Heart right ventricle (tissue), 16 donors: ENCODE measurements at regions not wholly inside any gene's neighbourhood (a gene's known extent, or its start where the extent isn't known, plus 50 kb on each side); places are given as distances from the start of the nearest gene placed in this dataset.
"Not testable (repeated sequence)": the region's sequence is repeated elsewhere in the genome, so short reads cannot be mapped to it uniquely, and the experiment has no call there.

Experiments used
- ATAC-seq, 8 donors: fragments of 200-7000 bp; cut with Tn5 transposase; one replicate each; pipeline ENCODE4 v1.9.1; 2020; ENCODE audit warnings: mild to moderate bottlenecking in 8 of 8, moderate library complexity in 8 of 8, moderate number of reproducible peaks in 1 of 8
- DNase-seq, 2 donors: peaks; one replicate each; pipeline ENCODE4 v3.0.0-alpha.2; 2020
- H3K27ac ChIP-seq, 10 donors: fragments of 200-600 bp; sonication (generic) in 2 of 10; one replicate each; pipeline versions ENCODE4 v1.5.0 to v1.8.0; 2020 to 2022; ENCODE audit warnings: mild to moderate bottlenecking in 3 of 10
- H3K27me3 ChIP-seq, 7 donors: fragments of 200-600 bp; one replicate each; pipeline ENCODE4 v1.8.0; 2021 to 2022; ENCODE audit warnings: mild to moderate bottlenecking in 2 of 7
- H3K36me3 ChIP-seq, 9 donors: fragments of 200-600 bp; sonication (generic) in 1 of 9; one replicate each; pipeline versions ENCODE4 v1.5.0 to v1.8.0; 2020 to 2022; ENCODE audit warnings: mild to moderate bottlenecking in 2 of 9
- H3K4me1 ChIP-seq, 9 donors: fragments of 200-600 bp; sonication (generic) in 1 of 9; one replicate each; pipeline versions ENCODE4 v1.5.0 to v1.8.0; 2020 to 2022; ENCODE audit warnings: mild to moderate bottlenecking in 4 of 9
- H3K4me3 ChIP-seq, 10 donors: fragments of 200-600 bp; sonication (generic) in 2 of 10; one replicate each; pipeline versions ENCODE4 v1.5.0 to v1.8.0; 2020 to 2022; ENCODE audit warnings: mild to moderate bottlenecking in 7 of 10, moderate library complexity in 2 of 10
- H3K9me3 ChIP-seq, 11 donors: fragments of 200-600 bp in 10 of 11; sonication (generic) in 2 of 11; one replicate each; pipeline versions ENCODE4 v1.5.0 to v1.8.0; 2013 to 2022; ENCODE audit warnings: mild to moderate bottlenecking in 2 of 11, control low read depth in 1 of 11, moderate library complexity in 1 of 11
- CTCF ChIP-seq, 9 donors: fragments of 200-600 bp; sonication (generic) in 2 of 9; IDR thresholded peaks; one replicate each; pipeline versions ENCODE4 v1.5.0 to v1.8.0; 2021 to 2022; ENCODE audit warnings: antibody characterized with exemption in 9 of 9, mild to moderate bottlenecking in 5 of 9, moderate library complexity in 1 of 9
- WGBS, 2 donors: extraction: QIAGEN DNeasy Blood & Tissue Kit; methylation state at CpG; one replicate each; pipeline ENCODE4 v1.1.7; 2013; ENCODE audit warnings: inconsistent platforms in 1 of 2; 5-methylcytosine and 5-hydroxymethylcytosine counted together
- intact Hi-C, 10 donors: fragments of 100-400 bp; cut with DNase I; formaldehyde crosslinking; loops; one replicate each; pipeline versions ENCODE4 v1.11.1 to v1.14.2; 2022
- donor health status: Arrhythmogenic right ventricular cardiomyopathy.
- donor health status: ischemic (EF 13 %, LVEDD 7.1; RV severe dilation, severe dysfunction).
- donor health status: healthy with polysubstance abuse.
- donor health status: DM: no; HTN: yes; CAD: no.
- donor health status: DM: no; HTN: no; CAD: no.
- donor health status: ischemic (EF 25% LVEDD 6.9; RV normal size, moderate dysfunction).
- donor health status: ischemic (EF 25% LVEDD 5.7; RV mildly dilated, moderate dysfunction).
- donor health status: healthy.
- donor health status: DM: yes; HTN: yes; CAD: no.
- donor health status: Ischemic cardiomyopathy.
- donor health status: ischemic (EF 35%, LVEDD 5.7; RV mildly dilated, moderate dysfunction).
- donor health status: nonischemic (EF 11% LVEDD 7.7; RV severe dilation, severe dysfunction).
- donor health status: DM: yes; HTN: yes; CAD: no.
- donor health status: PGD.
- donor health status: ischemic (EF 29% LVEDD 5.4; RV normal size, mild dysfunction).
- donor health status: nonischemic (EF 23%, LVEDD 6.1; RV moderate dilation, normal function).

DNA sequence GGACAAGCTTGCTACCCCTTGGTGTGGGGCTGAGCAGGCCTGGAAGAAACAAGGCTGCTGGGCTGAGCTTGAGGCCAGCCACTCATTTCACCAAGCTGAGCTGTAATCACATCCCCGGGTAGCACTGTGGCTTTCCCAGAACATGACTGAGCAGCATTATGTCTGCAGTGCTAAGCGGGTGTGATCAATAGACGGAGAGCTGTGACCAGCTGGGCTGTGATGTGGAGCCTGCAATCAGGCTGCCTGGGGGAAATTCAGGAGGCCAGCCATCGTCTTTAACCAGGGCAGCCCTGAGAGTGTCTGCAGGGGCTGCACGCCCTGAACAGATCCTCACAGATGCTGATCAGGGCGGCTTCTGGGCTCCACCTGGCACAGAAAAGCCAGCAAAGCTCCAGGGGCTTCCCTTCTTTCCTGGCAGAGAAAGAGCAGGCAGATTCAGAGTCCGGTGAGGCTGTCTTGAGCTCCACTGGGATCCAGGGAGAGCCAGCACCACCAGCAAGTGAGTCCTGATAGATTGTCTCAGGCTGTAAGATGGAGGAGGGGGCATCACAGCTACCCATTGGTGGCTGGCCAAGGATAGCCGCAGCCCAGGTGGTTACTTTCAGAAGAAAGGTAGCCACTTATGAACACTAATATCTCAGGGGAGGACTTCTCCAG is 165.9 kb downstream of the NRN1 start:
- DNase-seq (no peak), ATAC-seq (no peak)
- Histone ChIP-seq H3K36me3 (no peaks in the 10 kb centered on the region), H3K4me1 (no peaks in the 10 kb centered on the region), H3K27me3 (peaks cover 0 to 13% (median 0%) of the 10 kb centered on the region in 7 donors), H3K27ac (no peak overlapping the region), H3K4me3 (no peak overlapping the region), H3K9me3 (peaks cover 0 to 14% (median 0%) of the 10 kb centered on the region in 11 donors)
- intact Hi-C loops: no loop called here
- WGBS, 2 donors: 66 to 69% methylated on average over 8 of the region's 8 CpGs
- TF ChIP-seq CTCF (IDR thresholded peaks at IDR 0.05): no peak

DNA sequence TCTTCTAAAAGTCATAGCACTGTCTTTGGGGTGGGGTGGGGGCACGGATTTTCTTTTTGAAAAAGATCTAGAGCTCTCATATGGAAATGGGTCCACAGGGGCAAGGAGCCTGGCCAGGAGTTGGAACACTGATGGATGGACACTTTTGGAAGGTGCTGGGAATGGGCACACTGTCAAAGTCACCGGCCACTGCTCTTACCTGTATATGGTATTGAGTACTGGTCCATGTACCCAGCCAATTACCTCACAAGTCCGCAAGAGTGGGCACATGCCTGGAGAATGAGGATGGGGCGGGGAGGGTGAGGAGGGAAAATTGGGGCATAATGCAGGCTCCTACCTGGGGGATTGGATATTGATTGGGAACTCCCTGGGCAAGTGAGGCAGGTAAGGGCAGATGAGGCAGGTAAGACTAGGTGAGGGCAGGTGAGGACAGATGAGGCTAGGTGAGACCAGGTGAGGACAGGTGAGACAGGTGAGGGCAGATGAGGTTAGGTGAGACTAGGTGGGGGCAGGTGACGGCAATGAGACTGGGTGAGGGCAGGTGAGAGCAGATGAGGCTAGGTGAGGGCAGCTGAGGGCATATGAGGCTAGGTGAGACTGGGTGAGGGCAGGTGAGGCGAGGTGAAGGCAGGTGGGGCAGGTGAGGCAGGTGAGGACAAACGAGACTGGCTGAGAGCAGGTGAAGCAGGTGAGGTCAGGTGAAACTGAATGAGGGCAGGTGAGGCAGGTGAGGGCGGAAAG is 167.9 kb downstream of the NRN1 start:
- no peak for TF ChIP-seq CTCF (IDR thresholded peaks at IDR 0.05)
- H3K9me3 ChIP-seq: peaks cover 0 to 7% (median 0%) of the 10 kb centered on the region in 11 donors
- no peak for ATAC-seq
- 85 to 88% methylated on average over 8 of the region's 8 CpGs for WGBS, 2 donors
- no peak overlapping the region for H3K27ac ChIP-seq
- no peak for DNase-seq
- no peak overlapping the region for H3K4me3 ChIP-seq
- H3K4me1 ChIP-seq: no peaks in the 10 kb centered on the region
- H3K36me3 ChIP-seq: no peaks in the 10 kb centered on the region
- peaks cover 0 to 13% (median 0%) of the 10 kb centered on the region in 7 donors for H3K27me3 ChIP-seq
- intact Hi-C loops: no loop called here

GRCh38 chr6:5837323-5837722 is 169.4 kb downstream of the NRN1 start:
- H3K4me3 ChIP-seq: no peak overlapping the region
- ATAC-seq (no peak), DNase-seq (no peak)
- H3K36me3 ChIP-seq: no peaks in the 10 kb centered on the region
- intact Hi-C loops: no loop called here
- H3K27me3 ChIP-seq: peaks cover 0 to 13% (median 0%) of the 10 kb centered on the region in 7 donors
- no peak overlapping the region for H3K27ac ChIP-seq
- peaks cover 0 to under 1% (median 0%) of the 10 kb centered on the region in 11 donors for H3K9me3 ChIP-seq
- no peak for TF ChIP-seq CTCF (IDR thresholded peaks at IDR 0.05)
- H3K4me1 ChIP-seq: peaks cover 0 to 6% (median 0%) of the 10 kb centered on the region in 9 donors
- 85 to 89% methylated on average over 9 of the region's 9 CpGs for WGBS, 2 donors

DNA sequence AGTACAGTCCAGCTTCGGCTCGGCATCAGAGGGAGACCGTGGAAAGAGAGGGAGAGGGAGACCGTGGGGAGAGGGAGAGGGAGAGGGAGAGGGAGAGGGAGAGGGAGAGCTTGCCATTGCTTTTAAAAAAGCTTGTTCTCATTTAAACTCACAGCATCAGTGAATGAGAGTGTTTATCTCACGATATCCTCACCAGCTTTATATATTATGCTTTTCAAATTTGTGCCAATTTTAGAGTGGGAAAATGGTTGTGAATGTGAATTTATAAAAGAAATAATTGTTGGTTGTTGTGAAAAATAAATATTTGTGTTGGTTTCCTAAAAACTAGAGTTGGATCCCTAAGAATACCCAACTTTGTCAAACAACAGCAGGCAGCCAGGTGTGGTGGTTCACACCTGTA is 170.1 kb downstream of the NRN1 start:
- ATAC-seq, DNase-seq, H3K9me3 ChIP-seq, H3K27ac ChIP-seq, H3K36me3 ChIP-seq, intact Hi-C loops, H3K4me3 ChIP-seq: not testable (repeated sequence)
- WGBS, 2 donors: 93 to 97% methylated on average over 1 of the region's 5 CpGs
- H3K4me1 ChIP-seq: peaks cover 0 to 11% (median 3%) of the 10 kb centered on the region in 9 donors
- peaks cover 0 to 13% (median 0%) of the 10 kb centered on the region in 7 donors for H3K27me3 ChIP-seq

GRCh38 chr6:5833120-5833519 is 173.6 kb downstream of the NRN1 start:
- Histone ChIP-seq H3K27me3 (peaks cover 0 to 6% (median 0%) of the 10 kb centered on the region in 7 donors), H3K27ac (peak overlapping the region in 1 of 10 donors; percentile 57), H3K36me3 (no peaks in the 10 kb centered on the region), H3K4me3 (no peak overlapping the region), H3K9me3 (no peaks in the 10 kb centered on the region), H3K4me1 (peaks cover 0 to 23% (median 10%) of the 10 kb centered on the region in 9 donors)
- TF ChIP-seq CTCF (IDR thresholded peaks at IDR 0.05): no peak
- 91 to 94% methylated on average over 3 of the region's 3 CpGs for WGBS, 2 donors
- intact Hi-C loops: no loop called here
- DNase-seq (no peak), ATAC-seq (no peak)
